Astrocyte of the spinal cord (primary cell): ENCODE measurements at regions not wholly inside any gene's neighbourhood (a gene's known extent, or its start where the extent isn't known, plus 50 kb on each side); places are given as distances from the start of the nearest gene placed in this dataset.
A peak's percentile ranks its signal among the peaks of the same experiment; 100 is the strongest.
"Not testable (repeated sequence)": the region's sequence is repeated elsewhere in the genome, so short reads cannot be mapped to it uniquely, and the experiment has no call there.

Experiments used
- DNase-seq: peaks from one replicate; pipeline ENCODE4 v3.0.0; 2011; ENCODE audit warnings: low read depth, low spot score
- H3K4me3 ChIP-seq: 2 replicates; pipeline ENCODE4 v1.5.1; 2011; ENCODE audit warnings: low read depth, mild to moderate bottlenecking, low read length, moderate library complexity
- CTCF ChIP-seq: IDR thresholded peaks from 2 replicates; pipeline ENCODE4 v1.5.1; 2012; ENCODE audit warnings: low read depth, mild to moderate bottlenecking, low read length, inconsistent platforms
- in situ Hi-C: cut with HindIII; loops from 2 replicates; pipeline ENCODE4 v1.10.0; 2017; ENCODE audit warnings: low sequenced_read_pairs

GRCh38 chr10:114749510-114749909, 72.1 kb upstream of the FHIP2A start:
- TF ChIP-seq CTCF = no peak
- no peak for DNase-seq
- in situ Hi-C loops = no loop called here
- H3K4me3 ChIP-seq = no peak overlapping the region

- no peak for TF ChIP-seq CTCF
- no peak overlapping the region for H3K4me3 ChIP-seq
- in situ Hi-C loops = no loop called here
- peak; percentile 38 for DNase-seq
These were observed 69.7 kb upstream of the FHIP2A start for GRCh38 chr10:114751856-114752255.

GRCh38 chr10:114752570-114752969, 69.0 kb upstream of the FHIP2A start:
- DNase-seq, H3K4me3 ChIP-seq, in situ Hi-C loops: not testable (repeated sequence)

- in situ Hi-C loops = no loop called here
- TF ChIP-seq CTCF = peak; percentile 21
- peak; percentile 53 for DNase-seq
- no peak overlapping the region for H3K4me3 ChIP-seq
These were observed 68.5 kb upstream of the FHIP2A start for GRCh38 chr10:114753126-114753525.

GRCh38 chr10:114754445-114755320, 66.9 kb upstream of the FHIP2A start:
- H3K4me3 ChIP-seq = no peak overlapping the region
- in situ Hi-C loops = no loop called here
- DNase-seq = peak; percentile 50
- no peak for TF ChIP-seq CTCF

- no peak overlapping the region for H3K4me3 ChIP-seq
- no peak for DNase-seq
- in situ Hi-C loops = no loop called here
- TF ChIP-seq CTCF = no peak
These were observed 66.0 kb upstream of the FHIP2A start for GRCh38 chr10:114755537-114755936.

- no peak overlapping the region for H3K4me3 ChIP-seq
- TF ChIP-seq CTCF = no peak
- in situ Hi-C loops = no loop called here
- no peak for DNase-seq
These were observed 63.2 kb upstream of the FHIP2A start for GRCh38 chr10:114758331-114758730.
